A549 (cell line): ENCODE measurements at regions not wholly inside any gene's neighbourhood (a gene's known extent, or its start where the extent isn't known, plus 50 kb on each side); places are given as distances from the start of the nearest gene placed in this dataset.

Experiments used
- ATAC-seq, 2 experiments: fragments of 200-7000 bp in 1 of 2; fragments of >200 bp in 1 of 2; cut with Nextera tagmentation in 1 of 2; cut with Tn5 transposase in 1 of 2; 3 replicates each; pipeline versions ENCODE4 v1.8.0 to v1.9.1; 2018 to 2020; ENCODE audit warnings: mild to moderate bottlenecking in 1 of 2, moderate library complexity in 1 of 2
- CTCF ChIA-PET: fragments of 300-600 bp; sonication (Branson Sonifier 250); formaldehyde crosslinking; extraction: SDS; loops from one replicate; lab custom pipeline; 2021; ENCODE audit warnings: antibody characterized with exemption, inconsistent platforms; lab: Yijun Ruan, JAX
- POLR2A ChIA-PET: fragments of 350-600 bp; formaldehyde crosslinking; extraction: SDS; loops from one replicate; lab custom pipeline; 2021; ENCODE audit warnings: antibody characterized with exemption, inconsistent platforms; lab: Yijun Ruan, JAX
- DNase-seq, 2 experiments: peaks; one replicate each; pipeline versions ENCODE4 v3.0.0 to v3.0.0-alpha.2; 2011 to 2016; ENCODE audit warnings: low read depth in 1 of 2, low spot score in 1 of 2
- FAIRE-seq: peaks from 2 replicates; lab custom pipeline; 2011; peaks lifted over from hg19 to GRCh38; lab: Jason Lieb, UNC
- H3K27ac ChIP-seq, 2 experiments: fragments of >200 bp; sonication (Bioruptor Twin); formaldehyde crosslinking; 3 replicates each; pipeline ENCODE4 v1.5.1; 2016 to 2017
- H3K4me1 ChIP-seq: fragments of >200 bp; sonication (Bioruptor Twin); formaldehyde crosslinking; 3 replicates; pipeline ENCODE4 v1.6.1; 2016
- H3K4me2 ChIP-seq: fragments of >200 bp; sonication (Bioruptor Twin); formaldehyde crosslinking; 3 replicates; pipeline ENCODE4 v1.6.1; 2016
- H3K4me3 ChIP-seq: fragments of >200 bp; sonication (Bioruptor Twin); formaldehyde crosslinking; 3 replicates; pipeline ENCODE4 v1.5.1; 2016
- H3K9me3 ChIP-seq: fragments of >200 bp; sonication (Bioruptor Twin); formaldehyde crosslinking; 3 replicates; pipeline ENCODE4 v1.6.1; 2016
- BHLHE40 ChIP-seq: IDR thresholded peaks from 2 replicates; pipeline ENCODE4 v1.6.1; 2012; ENCODE audit warnings: low read depth, low read length, inconsistent platforms
- CEBPB ChIP-seq, 2 experiments: fragments of >200 bp in 1 of 2; sonication (Bioruptor Twin) in 1 of 2; formaldehyde crosslinking in 1 of 2; IDR thresholded peaks; 2 replicates each; pipeline ENCODE4 v1.6.1; 2012 to 2016
- CTCF ChIP-seq: fragments of >200 bp; sonication (Bioruptor Twin); formaldehyde crosslinking; IDR thresholded peaks from 3 replicates; pipeline ENCODE4 v1.5.1; 2016
- EHF ChIP-seq: fragments of 250-450 bp; sonication (Bioruptor Pico); IDR thresholded peaks from 2 replicates; pipeline ENCODE4 v1.5.0; 2020; ENCODE audit warnings: mild to moderate bottlenecking
- EHMT2 ChIP-seq: fragments of 200-600 bp; sonication (generic); IDR thresholded peaks from 2 replicates; pipeline ENCODE4 v1.6.1; 2016; ENCODE audit warnings: antibody characterized with exemption, low read depth, mild to moderate bottlenecking, moderate library complexity
- FOXS1 ChIP-seq: fragments of 250-450 bp; sonication (Bioruptor Pico); IDR thresholded peaks from 2 replicates; pipeline ENCODE4 v1.5.0; 2020; ENCODE audit warnings: mild to moderate bottlenecking, moderate library complexity
- GATA3 ChIP-seq: IDR thresholded peaks from 2 replicates; pipeline ENCODE4 v1.6.1; 2012; ENCODE audit warnings: borderline replicate concordance
- HDAC2 ChIP-seq: fragments of 200-600 bp; sonication (generic); IDR thresholded peaks from 2 replicates; pipeline ENCODE4 v1.6.1; 2016
- HOXA7 ChIP-seq: fragments of 250-450 bp; sonication (Bioruptor Pico); IDR thresholded peaks from 2 replicates; pipeline ENCODE4 v1.5.0; 2020; ENCODE audit warnings: mild to moderate bottlenecking, moderate library complexity
- JUNB ChIP-seq: fragments of >200 bp; sonication (Bioruptor Twin); formaldehyde crosslinking; IDR thresholded peaks from 2 replicates; pipeline ENCODE4 v1.6.1; 2016
- MAZ ChIP-seq: fragments of 150-350 bp; IDR thresholded peaks from 2 replicates; pipeline ENCODE4 v1.6.1; 2014; ENCODE audit warnings: antibody characterized with exemption, low read depth, low read length, borderline replicate concordance
- MYC ChIP-seq: IDR thresholded peaks from 2 replicates; pipeline ENCODE4 v1.6.1; 2012; ENCODE audit warnings: mild to moderate bottlenecking, inconsistent platforms, low read length, improper control_type of control experiment, borderline replicate concordance
- PHF8 ChIP-seq: fragments of 200-600 bp; sonication (generic); IDR thresholded peaks from 2 replicates; pipeline ENCODE4 v1.6.1; 2016; ENCODE audit warnings: low read depth, mild to moderate bottlenecking, antibody characterized with exemption, moderate library complexity, borderline replicate concordance
- POLR2A ChIP-seq: IDR thresholded peaks from 2 replicates; pipeline ENCODE4 v1.6.1; 2012; ENCODE audit warnings: mild to moderate bottlenecking, low read length
- RCOR1 ChIP-seq: fragments of 150-350 bp; IDR thresholded peaks from 2 replicates; pipeline ENCODE4 v1.6.1; 2014; ENCODE audit warnings: antibody characterized with exemption, low read length, low read depth
- RNF2 ChIP-seq: fragments of 200-600 bp; sonication (generic); IDR thresholded peaks from 2 replicates; pipeline ENCODE4 v1.6.1; 2016; ENCODE audit warnings: low read depth, mild to moderate bottlenecking, antibody characterized with exemption, moderate library complexity, borderline replicate concordance
- ZFP36 ChIP-seq: fragments of 450-650 bp; IDR thresholded peaks from 2 replicates; pipeline ENCODE4 v1.6.1; 2014; ENCODE audit warnings: borderline replicate concordance; ENCODE audit not compliant: partially characterized antibody
- ZNF302 ChIP-seq: fragments of 250-450 bp; sonication (Bioruptor Pico); IDR thresholded peaks from 2 replicates; pipeline ENCODE4 v1.9.0; 2021; ENCODE audit warnings: inconsistent platforms, mild to moderate bottlenecking, moderate library complexity
- WGBS: methylation state at CpG from one replicate; pipeline ENCODE4 v1.1.6; 2017; ENCODE audit errors: missing lambda C conversion rate; 5-methylcytosine and 5-hydroxymethylcytosine counted together
- TF ChIP-seq, protein P1 (sequence below): fragments of 250-450 bp; sonication (Bioruptor Pico); IDR thresholded peaks from 2 replicates; pipeline ENCODE4 v1.5.0; 2021; ENCODE audit warnings: mild to moderate bottlenecking, moderate library complexity, borderline replicate concordance
- TF ChIP-seq, protein P2 (sequence below): fragments of >200 bp; sonication (Bioruptor Twin); formaldehyde crosslinking; IDR thresholded peaks from 2 replicates; pipeline ENCODE4 v1.6.1; 2016

- ChIA-PET CTCF (no interaction called here), POLR2A (no interaction called here)
- H3K27ac ChIP-seq = no peak overlapping the region
- H3K4me1 ChIP-seq = no peaks in the 10 kb centered on the region
- no peak overlapping the region for H3K4me3 ChIP-seq
- FAIRE-seq (no peak), DNase-seq (no peak), ATAC-seq (no peak)
- 44% methylated on average over 5 of the region's 5 CpGs for WGBS
- no peak overlapping the region for H3K4me2 ChIP-seq
- no peak for TF ChIP-seq CTCF
- TF ChIP-seq MAZ = no peak
- TF ChIP-seq, protein P1, sequence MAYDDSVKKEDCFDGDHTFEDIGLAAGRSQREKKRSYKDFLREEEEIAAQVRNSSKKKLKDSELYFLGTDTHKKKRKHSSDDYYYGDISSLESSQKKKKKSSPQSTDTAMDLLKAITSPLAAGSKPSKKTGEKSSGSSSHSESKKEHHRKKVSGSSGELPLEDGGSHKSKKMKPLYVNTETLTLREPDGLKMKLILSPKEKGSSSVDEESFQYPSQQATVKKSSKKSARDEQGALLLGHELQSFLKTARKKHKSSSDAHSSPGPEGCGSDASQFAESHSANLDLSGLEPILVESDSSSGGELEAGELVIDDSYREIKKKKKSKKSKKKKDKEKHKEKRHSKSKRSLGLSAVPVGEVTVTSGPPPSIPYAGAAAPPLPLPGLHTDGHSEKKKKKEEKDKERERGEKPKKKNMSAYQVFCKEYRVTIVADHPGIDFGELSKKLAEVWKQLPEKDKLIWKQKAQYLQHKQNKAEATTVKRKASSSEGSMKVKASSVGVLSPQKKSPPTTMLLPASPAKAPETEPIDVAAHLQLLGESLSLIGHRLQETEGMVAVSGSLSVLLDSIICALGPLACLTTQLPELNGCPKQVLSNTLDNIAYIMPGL (CRISPR knock-in tag) = no peak
- TF ChIP-seq ZFP36 = no peak
- no peak for TF ChIP-seq BHLHE40
- no peak for TF ChIP-seq MYC
- TF ChIP-seq HDAC2 = no peak
- TF ChIP-seq RCOR1 = no peak
- H3K9me3 ChIP-seq = no peaks in the 10 kb centered on the region
Observed at GRCh38 chr3:182384221-182384620, 409.1 kb upstream of the ATP11B start.

- TF ChIP-seq GATA3 (no peak), EHMT2 (no peak), RCOR1 (no peak), HOXA7 (CRISPR knock-in tag) (no peak), ZFP36 (no peak), EHF (CRISPR knock-in tag) (no peak), FOXS1 (no peak), PHF8 (no peak), ZNF302 (no peak), POLR2A (no peak), RNF2 (no peak), BHLHE40 (no peak), JUNB (no peak), CEBPB (IDR thresholded peaks at IDR 0.05) (no peak)
- TF ChIP-seq, protein P2, sequence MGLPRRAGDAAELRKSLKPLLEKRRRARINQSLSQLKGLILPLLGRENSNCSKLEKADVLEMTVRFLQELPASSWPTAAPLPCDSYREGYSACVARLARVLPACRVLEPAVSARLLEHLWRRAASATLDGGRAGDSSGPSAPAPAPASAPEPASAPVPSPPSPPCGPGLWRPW = no peak
- TF ChIP-seq, protein P1 (CRISPR knock-in tag) = no peak
- H3K4me1 ChIP-seq = no peaks in the 10 kb centered on the region
- FAIRE-seq (no peak), DNase-seq (no peak), ATAC-seq (no peak)
- H3K4me2 ChIP-seq = no peak overlapping the region
- H3K9me3 ChIP-seq = no peaks in the 10 kb centered on the region
- WGBS = 32% methylated on average over 2 of the region's 2 CpGs
- H3K27ac ChIP-seq = no peak overlapping the region
- ChIA-PET POLR2A (no interaction called here), CTCF (no interaction called here)
- no peak overlapping the region for H3K4me3 ChIP-seq
Observed at GRCh38 chr3:182385356-182385755, 407.9 kb upstream of the ATP11B start.
